Skeletal muscle satellite cell (primary cell): ENCODE measurements at regions not wholly inside any gene's neighbourhood (a gene's known extent, or its start where the extent isn't known, plus 50 kb on each side); places are given as distances from the start of the nearest gene placed in this dataset.

Experiments used
- H3K27me3 ChIP-seq: 2 replicates; pipeline ENCODE4 v1.7.0; 2013; ENCODE audit warnings: low read length; ENCODE audit not compliant: control insufficient read depth, insufficient read depth
- H3K36me3 ChIP-seq: 2 replicates; pipeline ENCODE4 v1.7.0; 2013; ENCODE audit warnings: mild to moderate bottlenecking, control low read depth, low read length; ENCODE audit not compliant: insufficient read depth
- H3K4me1 ChIP-seq: 2 replicates; pipeline ENCODE4 v1.7.0; 2013; ENCODE audit warnings: low read length; ENCODE audit not compliant: control insufficient read depth, insufficient read depth
- H3K4me2 ChIP-seq: 2 replicates; pipeline ENCODE4 v1.7.0; 2013; ENCODE audit warnings: mild to moderate bottlenecking, low read length
- H3K4me3 ChIP-seq: 2 replicates; pipeline ENCODE4 v1.7.0; 2013; ENCODE audit warnings: low read length
- H3K9ac ChIP-seq: 2 replicates; pipeline ENCODE4 v1.7.0; 2013; ENCODE audit warnings: mild to moderate bottlenecking, low read depth, low read length, moderate library complexity
- H3K9me3 ChIP-seq: replicated peaks from 2 replicates; pipeline ENCODE4 v1.7.0; 2013; ENCODE audit warnings: mild to moderate bottlenecking, control low read depth, low read length

DNA sequence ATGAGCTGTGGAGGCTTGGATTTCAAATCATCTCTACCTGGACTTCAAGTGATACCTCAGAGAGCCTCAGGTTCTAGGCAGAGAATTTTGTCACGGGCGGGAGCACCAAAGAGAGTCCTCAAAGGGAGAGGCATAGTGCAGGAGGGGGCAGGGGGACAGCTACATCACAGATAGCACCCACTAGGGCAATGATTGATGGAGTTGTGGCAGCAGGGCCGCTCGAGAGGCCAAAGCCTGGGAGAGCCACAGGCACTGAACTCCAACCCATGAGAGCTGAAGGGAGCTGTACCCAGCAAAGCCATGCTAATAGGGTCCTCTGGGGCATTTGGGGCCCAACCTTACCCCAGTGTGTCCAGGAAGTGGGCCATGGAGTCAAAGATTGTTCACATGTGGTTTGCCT, 232.0 kb upstream of the PCDH15 start:
- peaks cover 12% of the 10 kb centered on the region for H3K9me3 ChIP-seq
- H3K4me3 ChIP-seq = no peak overlapping the region
- no peaks in the 10 kb centered on the region for H3K36me3 ChIP-seq
- no peaks in the 10 kb centered on the region for H3K4me1 ChIP-seq
- no peak overlapping the region for H3K4me2 ChIP-seq
- H3K27me3 ChIP-seq = no peaks in the 10 kb centered on the region
- H3K9ac ChIP-seq = no peak overlapping the region

DNA sequence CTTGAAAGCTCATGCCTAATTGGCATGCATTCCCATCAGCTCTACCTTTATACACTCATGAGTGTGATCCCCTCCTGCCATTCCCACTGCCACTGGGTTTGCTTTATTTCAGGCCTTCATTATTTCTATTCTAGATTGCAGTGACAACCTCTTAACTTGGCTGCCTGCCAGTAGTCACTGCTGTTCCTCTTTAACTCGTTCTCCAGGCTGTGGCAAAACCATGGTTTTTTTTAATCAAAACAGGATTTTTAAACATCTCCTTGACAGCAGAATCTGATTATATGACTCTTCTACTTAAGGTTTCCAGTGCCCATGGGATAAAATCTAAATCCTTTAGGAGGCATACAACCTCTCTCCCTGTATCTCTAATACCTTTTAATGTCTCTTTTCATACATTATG, 223.7 kb upstream of the PCDH15 start:
- H3K9ac ChIP-seq = no peak overlapping the region
- H3K36me3 ChIP-seq = no peaks in the 10 kb centered on the region
- H3K27me3 ChIP-seq = no peaks in the 10 kb centered on the region
- H3K4me3 ChIP-seq = no peak overlapping the region
- no peaks in the 10 kb centered on the region for H3K9me3 ChIP-seq
- H3K4me1 ChIP-seq = no peaks in the 10 kb centered on the region
- H3K4me2 ChIP-seq = no peak overlapping the region

DNA sequence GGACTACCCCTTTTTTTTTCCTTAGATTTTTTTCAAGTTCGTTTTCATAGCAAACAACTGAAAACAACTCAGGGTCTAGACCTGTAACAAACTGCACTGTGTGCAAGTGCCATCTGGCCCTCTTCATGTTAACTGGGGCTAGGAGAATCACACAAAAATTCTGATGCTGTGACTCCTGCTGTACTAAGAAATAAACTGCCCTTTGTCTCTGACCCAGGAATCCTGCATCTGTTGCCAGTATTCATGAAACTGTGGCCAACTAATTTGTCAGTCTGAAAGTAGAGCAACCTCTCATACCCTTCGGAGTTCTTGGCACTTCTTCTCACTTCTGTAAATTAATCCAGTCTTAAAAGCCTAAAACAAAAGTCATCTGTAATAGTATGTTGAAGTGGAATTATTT, 218.4 kb upstream of the PCDH15 start:
- Histone ChIP-seq H3K9me3 (no peaks in the 10 kb centered on the region), H3K27me3 (no peaks in the 10 kb centered on the region), H3K4me2 (no peak overlapping the region), H3K36me3 (no peaks in the 10 kb centered on the region), H3K9ac (no peak overlapping the region), H3K4me3 (no peak overlapping the region), H3K4me1 (no peaks in the 10 kb centered on the region)

DNA sequence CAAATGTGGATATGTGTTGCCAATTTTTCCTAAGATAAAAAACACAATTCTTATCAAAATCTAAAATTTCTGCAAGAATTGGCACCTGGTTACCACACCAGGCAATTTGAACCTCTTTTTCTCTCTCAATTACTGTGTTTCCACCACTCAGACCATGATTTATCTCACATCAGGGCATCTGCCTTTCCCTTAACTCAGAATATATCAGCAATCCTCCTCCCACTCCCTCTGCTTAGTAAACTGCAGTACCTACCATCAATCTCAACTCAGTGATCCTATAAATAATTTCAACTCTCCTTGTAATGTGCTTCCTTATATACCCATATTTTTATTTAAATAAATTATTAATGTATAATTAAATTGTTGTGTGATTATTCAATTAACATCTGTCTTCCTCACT, 212.3 kb upstream of the PCDH15 start:
- Histone ChIP-seq H3K4me1 (no peaks in the 10 kb centered on the region), H3K27me3 (no peaks in the 10 kb centered on the region), H3K4me2 (no peak overlapping the region), H3K9me3 (no peaks in the 10 kb centered on the region), H3K36me3 (no peaks in the 10 kb centered on the region), H3K9ac (no peak overlapping the region), H3K4me3 (no peak overlapping the region)

DNA sequence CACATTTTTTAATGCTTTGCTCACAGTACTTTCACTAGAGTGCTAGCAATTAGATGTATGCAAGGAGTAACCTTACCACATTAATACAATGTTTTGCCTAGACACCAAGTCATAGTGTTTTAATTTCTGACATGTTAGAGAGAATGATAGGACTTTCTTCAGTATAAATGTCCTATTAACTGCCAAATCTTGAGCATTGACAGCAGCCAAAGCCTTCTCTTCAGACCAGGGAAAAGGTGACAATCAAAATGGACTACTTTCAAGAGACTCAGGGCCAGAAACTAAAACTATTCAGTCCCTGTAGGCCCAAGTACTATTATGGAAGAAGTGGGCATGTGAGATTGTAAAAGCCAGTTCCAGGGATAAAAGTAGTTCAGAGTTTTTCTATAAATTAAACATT, 201.4 kb upstream of the PCDH15 start:
- peaks cover 12% of the 10 kb centered on the region for H3K9me3 ChIP-seq
- H3K36me3 ChIP-seq = no peaks in the 10 kb centered on the region
- H3K4me1 ChIP-seq = no peaks in the 10 kb centered on the region
- H3K9ac ChIP-seq = no peak overlapping the region
- H3K4me2 ChIP-seq = no peak overlapping the region
- H3K4me3 ChIP-seq = no peak overlapping the region
- H3K27me3 ChIP-seq = no peaks in the 10 kb centered on the region

DNA sequence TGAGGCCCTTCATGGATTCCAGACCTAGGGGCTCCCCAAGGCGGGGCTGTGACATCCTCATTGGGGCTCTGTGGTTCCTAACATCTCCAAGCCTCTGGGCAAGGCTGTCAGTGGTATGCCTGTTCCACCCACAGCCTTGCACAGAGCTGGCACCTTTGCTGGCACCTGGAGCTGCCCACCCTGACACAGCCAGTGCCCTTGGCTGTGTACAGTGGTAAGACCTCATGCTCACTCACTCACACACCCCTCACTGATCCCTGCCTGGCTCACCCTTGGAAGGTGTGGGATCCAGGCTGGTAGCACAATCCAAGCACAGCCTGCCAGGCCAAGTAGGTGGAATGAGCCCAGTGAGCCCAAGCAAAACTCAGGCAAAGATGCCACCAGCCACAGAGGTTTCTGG, 200.4 kb upstream of the PCDH15 start:
- no peak overlapping the region for H3K9ac ChIP-seq
- H3K27me3 ChIP-seq = no peaks in the 10 kb centered on the region
- no peaks in the 10 kb centered on the region for H3K36me3 ChIP-seq
- no peak overlapping the region for H3K4me3 ChIP-seq
- H3K9me3 ChIP-seq = peaks cover 12% of the 10 kb centered on the region
- H3K4me2 ChIP-seq = no peak overlapping the region
- H3K4me1 ChIP-seq = no peaks in the 10 kb centered on the region

DNA sequence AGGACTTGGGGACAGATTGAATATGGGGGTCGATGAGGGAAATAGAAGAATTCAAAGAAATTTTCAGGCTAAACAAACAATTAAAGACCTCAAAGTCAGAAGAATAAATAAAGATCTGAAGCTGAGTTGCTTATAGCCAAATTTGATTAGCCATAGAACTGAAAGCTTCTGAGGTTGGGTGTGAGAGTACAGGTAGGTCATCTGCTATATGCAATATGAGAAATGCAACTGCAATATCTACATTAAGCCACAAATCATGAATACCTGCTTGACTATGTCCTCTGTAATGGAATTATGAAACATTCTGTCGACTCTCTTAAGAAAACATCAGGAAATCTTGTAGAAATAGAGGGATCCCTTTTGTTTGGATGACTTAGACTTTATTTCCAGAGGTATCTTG, 192.1 kb upstream of the PCDH15 start:
- Histone ChIP-seq H3K4me2 (no peak overlapping the region), H3K4me1 (no peaks in the 10 kb centered on the region), H3K27me3 (no peaks in the 10 kb centered on the region), H3K9me3 (peaks cover 9% of the 10 kb centered on the region), H3K4me3 (no peak overlapping the region), H3K9ac (no peak overlapping the region), H3K36me3 (no peaks in the 10 kb centered on the region)

DNA sequence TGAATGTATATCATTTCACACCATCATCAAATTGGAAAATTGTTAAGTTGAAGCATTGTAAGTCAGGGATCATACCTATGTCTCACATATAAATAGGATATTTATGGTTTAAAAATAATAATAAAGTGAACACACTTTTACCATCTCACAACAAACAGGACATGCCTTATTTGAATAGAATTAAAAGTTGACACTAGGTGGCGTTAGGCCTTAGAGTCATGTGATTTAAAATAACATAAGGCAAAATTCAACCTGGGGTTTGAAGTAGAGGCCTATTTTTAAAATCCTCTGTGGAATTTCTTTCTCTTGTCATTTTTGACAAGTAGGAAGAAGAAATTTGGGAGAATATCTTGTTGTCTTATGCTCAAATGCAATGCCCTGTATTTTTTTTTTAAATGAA, 184.7 kb upstream of the PCDH15 start:
- peaks cover 12% of the 10 kb centered on the region for H3K9me3 ChIP-seq
- no peaks in the 10 kb centered on the region for H3K36me3 ChIP-seq
- no peaks in the 10 kb centered on the region for H3K27me3 ChIP-seq
- no peak overlapping the region for H3K4me2 ChIP-seq
- no peaks in the 10 kb centered on the region for H3K4me1 ChIP-seq
- H3K4me3 ChIP-seq = no peak overlapping the region
- no peak overlapping the region for H3K9ac ChIP-seq

DNA sequence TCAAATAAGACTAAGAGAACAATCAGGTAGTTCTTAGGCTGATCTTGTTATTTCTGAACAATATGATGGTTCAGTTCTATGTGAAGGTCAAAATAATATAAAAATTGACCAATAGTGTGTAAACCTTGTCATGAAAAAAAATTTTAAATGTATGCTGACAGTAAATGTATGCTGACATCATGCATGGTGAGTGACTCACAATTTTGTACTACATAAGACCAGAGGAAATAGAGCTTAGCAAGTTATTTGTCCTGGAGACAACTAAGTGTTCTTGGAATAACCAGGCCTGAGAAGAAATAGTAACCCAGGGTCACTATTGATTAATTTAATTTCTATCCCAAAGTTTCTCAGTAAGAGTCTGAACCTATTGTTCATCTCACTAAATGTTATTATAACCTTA, 182.2 kb upstream of the PCDH15 start:
- Histone ChIP-seq H3K4me1 (no peaks in the 10 kb centered on the region), H3K9ac (no peak overlapping the region), H3K27me3 (no peaks in the 10 kb centered on the region), H3K9me3 (peaks cover 3% of the 10 kb centered on the region), H3K36me3 (no peaks in the 10 kb centered on the region), H3K4me3 (no peak overlapping the region), H3K4me2 (no peak overlapping the region)

DNA sequence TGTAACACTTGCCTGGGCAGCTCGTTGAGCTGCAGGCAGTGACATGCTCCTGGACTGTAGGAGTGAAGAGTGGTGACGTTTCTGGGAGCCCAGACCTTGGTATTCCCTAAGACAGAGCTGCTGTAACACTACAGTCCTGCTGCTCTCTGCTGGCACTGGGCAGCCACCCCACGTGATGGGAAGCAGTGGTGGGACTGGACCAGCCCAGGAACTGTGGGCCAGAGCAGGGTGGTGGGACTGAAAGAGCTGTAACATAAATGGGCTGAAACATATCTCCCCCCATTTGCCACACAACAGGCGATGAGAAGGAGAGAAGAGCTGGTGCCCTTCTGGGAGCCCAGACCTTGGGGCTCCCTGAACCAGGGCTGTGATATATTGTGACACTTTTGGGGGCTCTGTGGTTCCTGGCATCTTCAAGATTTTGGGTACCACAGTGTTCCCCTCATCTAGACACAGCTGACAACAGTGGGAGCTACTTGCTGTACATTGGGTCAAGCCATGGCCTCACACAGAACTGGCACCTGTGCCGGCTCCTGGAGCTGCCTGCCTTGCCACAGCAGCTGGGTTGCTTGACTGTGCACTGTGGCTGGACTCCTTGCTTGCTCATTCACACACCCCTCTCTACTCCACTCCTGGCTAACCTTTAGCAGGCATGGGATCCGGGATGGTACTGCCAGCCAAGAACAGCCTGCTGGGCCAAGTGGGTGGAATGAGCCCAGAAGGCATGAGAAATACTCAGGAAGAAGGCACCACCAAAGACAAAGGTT, 161.3 kb upstream of the PCDH15 start:
- Histone ChIP-seq H3K4me1 (no peaks in the 10 kb centered on the region), H3K27me3 (no peaks in the 10 kb centered on the region), H3K4me3 (no peak overlapping the region), H3K9ac (no peak overlapping the region), H3K4me2 (no peak overlapping the region), H3K9me3 (peaks cover 10% of the 10 kb centered on the region), H3K36me3 (no peaks in the 10 kb centered on the region)

DNA sequence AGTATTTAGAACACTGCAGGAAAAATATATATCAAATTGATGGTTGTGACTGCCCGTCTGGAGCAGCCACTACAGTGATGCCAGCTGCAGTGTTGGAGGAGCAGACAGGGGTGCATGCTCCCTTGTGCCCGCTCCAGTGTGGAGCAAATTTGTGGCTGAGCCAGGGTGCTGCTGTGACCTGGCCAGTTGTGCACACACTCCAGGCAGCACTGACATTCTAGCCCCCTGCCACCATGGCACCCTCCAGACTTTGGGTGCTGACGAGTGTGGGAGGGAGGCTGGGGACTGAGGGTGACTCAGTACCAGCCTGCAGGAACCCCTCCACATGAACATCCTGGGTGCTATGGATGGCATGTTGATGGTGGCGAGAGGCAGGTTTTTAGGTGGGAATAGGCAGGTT, 160.0 kb upstream of the PCDH15 start:
- Histone ChIP-seq H3K27me3 (no peaks in the 10 kb centered on the region), H3K36me3 (no peaks in the 10 kb centered on the region), H3K9ac (no peak overlapping the region), H3K4me2 (no peak overlapping the region), H3K9me3 (peaks cover 10% of the 10 kb centered on the region), H3K4me1 (no peaks in the 10 kb centered on the region), H3K4me3 (no peak overlapping the region)

DNA sequence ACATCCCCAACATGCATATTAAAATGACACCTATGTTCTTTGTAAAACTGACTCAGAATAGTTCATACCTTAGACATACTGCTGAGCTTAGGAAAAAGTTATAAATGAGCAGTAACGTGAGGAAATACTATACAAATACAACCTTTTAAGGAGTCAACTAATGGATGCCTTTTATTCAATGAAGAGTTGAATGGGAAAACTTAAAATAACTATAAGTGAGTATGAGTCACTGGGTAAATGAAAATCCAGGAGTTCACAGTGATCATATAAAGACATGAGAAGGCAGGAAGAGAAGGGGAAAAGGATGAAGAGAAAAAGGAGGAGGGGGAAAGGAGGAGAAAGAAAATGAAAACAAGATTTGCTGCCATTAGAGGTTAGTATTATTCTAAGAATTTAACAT, 157.8 kb upstream of the PCDH15 start:
- no peaks in the 10 kb centered on the region for H3K36me3 ChIP-seq
- H3K4me1 ChIP-seq = no peaks in the 10 kb centered on the region
- no peak overlapping the region for H3K9ac ChIP-seq
- H3K27me3 ChIP-seq = no peaks in the 10 kb centered on the region
- H3K4me2 ChIP-seq = no peak overlapping the region
- no peak overlapping the region for H3K4me3 ChIP-seq
- H3K9me3 ChIP-seq = peaks cover 7% of the 10 kb centered on the region
